ENCODE measurements at regions not wholly inside any gene's neighbourhood (a gene's known extent, or its start where the extent isn't known, plus 50 kb on each side); places are given as distances from the start of the nearest gene placed in this dataset.
A peak's percentile ranks its signal among the peaks of the same experiment; 100 is the strongest.

DNA sequence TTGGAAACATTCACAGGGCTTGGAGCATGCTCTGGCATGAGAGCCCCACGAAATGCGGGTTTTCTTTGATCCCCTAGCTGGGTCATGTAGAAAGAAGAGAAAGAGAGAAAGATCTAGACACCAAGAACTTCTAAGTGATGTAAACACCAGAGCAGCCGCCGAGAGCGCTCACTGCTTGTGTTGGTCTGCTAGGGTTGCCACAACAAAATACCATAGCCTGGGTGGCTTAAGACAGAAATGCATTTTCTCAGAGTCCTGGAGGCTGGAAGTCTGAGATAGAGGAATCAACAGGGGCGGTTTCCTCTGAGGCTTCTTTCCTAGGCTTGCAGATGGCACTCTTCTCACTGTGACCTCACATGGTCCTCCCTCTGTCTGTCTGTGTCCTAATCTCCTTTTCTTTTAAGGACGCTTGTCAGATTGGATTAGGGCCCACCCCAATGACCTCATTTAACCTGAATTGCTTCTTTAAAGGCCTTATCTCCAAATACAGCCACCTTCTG lies 139.5 kb downstream of the CYLD start:
- peaks cover 0 to 12% (median 0%) of the 10 kb centered on the region in 4 donors for H3K4me1 ChIP-seq
- DNase-seq (ENCODE audit: low spot score in 2 of 2): no peak
- H3K36me3 ChIP-seq: no peaks in the 10 kb centered on the region
- H3K27ac ChIP-seq: no peak overlapping the region
- no peaks in the 10 kb centered on the region for H3K27me3 ChIP-seq
- peaks cover 0 to 3% (median 0%) of the 10 kb centered on the region in 4 donors for H3K9me3 ChIP-seq
- WGBS, 2 donors: 75 to 83% methylated on average over 7 of the region's 7 CpGs
- no peak overlapping the region for H3K4me3 ChIP-seq
- TF ChIP-seq EP300 (IDR thresholded peaks at IDR 0.05) (no peak), POLR2A (IDR thresholded peaks at IDR 0.05) (no peak)
- TF ChIP-seq, protein P1, sequence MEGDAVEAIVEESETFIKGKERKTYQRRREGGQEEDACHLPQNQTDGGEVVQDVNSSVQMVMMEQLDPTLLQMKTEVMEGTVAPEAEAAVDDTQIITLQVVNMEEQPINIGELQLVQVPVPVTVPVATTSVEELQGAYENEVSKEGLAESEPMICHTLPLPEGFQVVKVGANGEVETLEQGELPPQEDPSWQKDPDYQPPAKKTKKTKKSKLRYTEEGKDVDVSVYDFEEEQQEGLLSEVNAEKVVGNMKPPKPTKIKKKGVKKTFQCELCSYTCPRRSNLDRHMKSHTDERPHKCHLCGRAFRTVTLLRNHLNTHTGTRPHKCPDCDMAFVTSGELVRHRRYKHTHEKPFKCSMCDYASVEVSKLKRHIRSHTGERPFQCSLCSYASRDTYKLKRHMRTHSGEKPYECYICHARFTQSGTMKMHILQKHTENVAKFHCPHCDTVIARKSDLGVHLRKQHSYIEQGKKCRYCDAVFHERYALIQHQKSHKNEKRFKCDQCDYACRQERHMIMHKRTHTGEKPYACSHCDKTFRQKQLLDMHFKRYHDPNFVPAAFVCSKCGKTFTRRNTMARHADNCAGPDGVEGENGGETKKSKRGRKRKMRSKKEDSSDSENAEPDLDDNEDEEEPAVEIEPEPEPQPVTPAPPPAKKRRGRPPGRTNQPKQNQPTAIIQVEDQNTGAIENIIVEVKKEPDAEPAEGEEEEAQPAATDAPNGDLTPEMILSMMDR (IDR thresholded peaks at IDR 0.05): no peak

DNA sequence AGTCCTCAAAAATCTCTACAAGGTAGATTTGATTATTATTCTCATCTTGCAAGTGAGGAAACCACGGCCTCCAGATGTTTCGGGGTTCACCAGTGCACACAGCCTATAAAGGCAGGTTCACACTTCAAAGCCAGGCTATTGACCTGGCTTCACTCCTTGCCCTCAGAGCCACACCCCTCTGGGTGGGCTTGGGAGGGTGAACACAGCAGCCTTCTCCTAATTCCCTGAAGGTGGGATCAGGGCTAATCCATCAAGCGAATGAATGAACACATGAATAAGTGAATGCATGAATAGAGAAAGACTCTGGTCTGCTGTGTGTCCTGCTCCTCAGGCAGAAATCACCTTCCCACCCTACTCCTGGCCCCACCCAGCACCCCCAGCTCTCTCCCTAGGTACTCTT lies 139.0 kb downstream of the CYLD start:
- TF ChIP-seq, protein P1 (IDR thresholded peaks at IDR 0.05): no peak
- TF ChIP-seq POLR2A (IDR thresholded peaks at IDR 0.05) (no peak), EP300 (IDR thresholded peaks at IDR 0.05) (no peak)
- H3K27ac ChIP-seq: no peak overlapping the region
- 73 to 90% methylated on average over 3 of the region's 3 CpGs for WGBS, 2 donors

DNA sequence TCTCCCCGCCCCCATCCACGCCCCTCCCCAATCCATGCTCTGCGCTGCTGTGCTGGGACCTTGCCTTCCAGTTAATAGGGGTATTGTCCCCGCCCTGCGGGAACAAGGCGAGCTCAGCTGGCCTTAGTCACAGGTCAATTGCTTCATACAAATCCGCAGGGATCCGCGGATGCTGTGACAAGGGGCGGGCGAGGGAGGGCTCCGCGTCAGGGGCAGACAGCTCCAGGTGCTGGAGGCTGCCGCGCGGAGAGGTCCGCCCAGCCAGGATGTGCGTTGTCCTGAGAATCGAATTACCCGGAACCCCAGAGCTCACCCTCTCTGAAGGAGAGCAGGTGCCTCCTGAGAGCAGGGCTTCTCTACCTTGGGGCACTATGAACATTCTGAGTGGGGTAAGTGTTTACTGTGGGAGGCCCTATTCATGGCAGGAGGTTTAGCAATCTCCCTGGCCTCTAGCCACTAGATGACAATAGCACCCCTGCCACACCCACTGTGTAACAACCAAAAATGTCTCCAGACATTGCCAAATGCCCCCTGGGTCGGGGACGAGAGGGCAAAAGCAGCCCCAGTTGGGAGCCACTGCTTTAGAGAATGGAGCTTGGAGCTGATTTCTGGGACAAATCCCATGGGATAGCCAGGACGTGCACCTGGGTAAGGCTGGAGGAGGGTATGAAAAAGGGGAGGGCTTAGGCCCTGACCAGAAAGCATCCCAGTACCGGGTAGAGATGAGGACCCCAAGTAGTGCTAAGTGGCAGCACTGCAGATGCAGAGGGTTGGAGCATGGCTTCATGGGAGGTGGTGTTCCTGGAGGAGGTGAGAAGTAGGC lies 138.2 kb downstream of the CYLD start:
- 15 to 23% methylated on average over 23 of the region's 24 CpGs for WGBS, 2 donors

More for the DNA sequence above, 139.0 kb downstream of the CYLD start:
- no peaks in the 10 kb centered on the region for H3K36me3 ChIP-seq
- H3K4me3 ChIP-seq: no peak overlapping the region
- H3K27me3 ChIP-seq: no peaks in the 10 kb centered on the region
- peaks cover 0 to 12% (median 0%) of the 10 kb centered on the region in 4 donors for H3K4me1 ChIP-seq
- peaks cover 0 to 3% (median 0%) of the 10 kb centered on the region in 4 donors for H3K9me3 ChIP-seq
- DNase-seq (ENCODE audit: low spot score in 2 of 2): no peak

DNA sequence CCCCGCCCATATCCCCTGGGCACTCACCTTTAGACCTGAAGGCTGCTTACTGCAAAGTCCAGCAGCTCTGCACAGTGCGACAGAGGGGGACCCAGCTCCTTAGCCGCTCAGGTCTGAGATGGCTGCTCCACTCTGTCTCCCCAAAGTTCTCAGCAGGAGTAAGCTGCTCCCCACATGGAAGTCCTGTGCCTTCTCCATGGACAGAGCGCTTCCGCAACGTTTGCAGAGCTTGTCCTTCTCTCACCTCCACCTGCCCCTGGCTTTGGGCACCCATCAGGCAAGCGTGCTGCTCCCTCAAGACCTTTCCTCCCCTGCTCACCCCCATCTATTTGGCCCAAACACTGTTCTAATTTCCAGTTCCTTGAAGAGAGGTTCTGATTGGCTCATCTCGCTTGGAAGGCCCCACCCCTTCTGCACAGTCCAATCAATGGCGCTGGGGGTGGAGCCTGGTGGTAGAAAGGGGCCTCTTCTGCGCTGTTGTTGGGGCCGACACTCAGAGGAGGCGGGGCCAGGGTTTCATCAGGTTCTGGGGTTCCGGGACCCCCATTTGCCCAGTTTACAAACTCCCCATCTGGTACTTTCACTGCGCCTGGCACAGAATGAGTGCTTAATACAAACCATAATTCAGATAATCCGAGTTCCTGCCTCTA lies 137.2 kb downstream of the CYLD start:
- H3K36me3 ChIP-seq: no peaks in the 10 kb centered on the region
- H3K9me3 ChIP-seq: peaks cover 0 to 3% (median 0%) of the 10 kb centered on the region in 4 donors
- DNase-seq (ENCODE audit: low spot score in 2 of 2): no peak
- TF ChIP-seq, protein P1 (IDR thresholded peaks at IDR 0.05): no peak
- TF ChIP-seq EP300 (IDR thresholded peaks at IDR 0.05) (no peak), POLR2A (IDR thresholded peaks at IDR 0.05) (no peak)
- H3K27ac ChIP-seq: no peak overlapping the region
- no peak overlapping the region for H3K4me3 ChIP-seq
- 79 to 89% methylated on average over 15 of the region's 15 CpGs for WGBS, 2 donors
- peaks cover 0 to 12% (median 0%) of the 10 kb centered on the region in 4 donors for H3K4me1 ChIP-seq
- H3K27me3 ChIP-seq: no peaks in the 10 kb centered on the region

More for the DNA sequence above, 138.2 kb downstream of the CYLD start:
- H3K36me3 ChIP-seq: no peaks in the 10 kb centered on the region
- H3K27me3 ChIP-seq: no peaks in the 10 kb centered on the region
- TF ChIP-seq POLR2A (IDR thresholded peaks at IDR 0.05) (no peak), EP300 (IDR thresholded peaks at IDR 0.05) (no peak)
- TF ChIP-seq, protein P1 (IDR thresholded peaks at IDR 0.05): no peak
- H3K27ac ChIP-seq: peak overlapping the region in 1 of 4 donors; percentile 4
- no peak for DNase-seq (ENCODE audit: low spot score in 2 of 2)
- H3K4me3 ChIP-seq: no peak overlapping the region
- peaks cover 0 to 12% (median 0%) of the 10 kb centered on the region in 4 donors for H3K4me1 ChIP-seq
- H3K9me3 ChIP-seq: peaks cover 0 to 3% (median 0%) of the 10 kb centered on the region in 4 donors

DNA sequence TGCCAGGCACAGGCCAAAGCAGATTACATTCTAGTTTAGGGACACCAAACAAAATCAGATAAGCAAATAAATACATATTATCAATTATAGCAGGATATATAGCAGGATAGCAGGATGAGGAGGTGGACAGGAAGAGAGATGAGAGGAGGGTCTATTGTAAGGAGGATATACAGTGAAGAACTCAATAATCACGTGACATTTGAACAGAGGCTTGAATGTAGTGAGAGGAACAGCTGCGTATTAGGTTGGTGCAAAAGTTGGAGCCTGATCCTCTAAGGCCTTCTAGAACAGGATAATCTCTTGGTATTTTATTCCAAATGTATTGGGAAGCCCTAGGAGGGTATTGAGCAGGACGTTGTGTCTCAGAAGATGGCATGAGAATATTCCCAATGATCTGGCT lies 136.7 kb downstream of the CYLD start:
- no peak overlapping the region for H3K27ac ChIP-seq
- peaks cover 0 to 3% (median 0%) of the 10 kb centered on the region in 4 donors for H3K9me3 ChIP-seq
- no peaks in the 10 kb centered on the region for H3K27me3 ChIP-seq
- DNase-seq (ENCODE audit: low spot score in 2 of 2): no peak
- H3K4me3 ChIP-seq: no peak overlapping the region
- H3K4me1 ChIP-seq: peaks cover 0 to 12% (median 0%) of the 10 kb centered on the region in 4 donors
- 69 to 71% methylated on average over 3 of the region's 3 CpGs for WGBS, 2 donors
- TF ChIP-seq, protein P1 (IDR thresholded peaks at IDR 0.05): no peak
- no peak for TF ChIP-seq EP300 (IDR thresholded peaks at IDR 0.05)
- no peak for TF ChIP-seq POLR2A (IDR thresholded peaks at IDR 0.05)
- H3K36me3 ChIP-seq: no peaks in the 10 kb centered on the region

All from tibial nerve (tissue), 4 donors.